GM19372 (cell line): ENCODE measurements at regions not wholly inside any gene's neighbourhood (a gene's known extent, or its start where the extent isn't known, plus 50 kb on each side); places are given as distances from the start of the nearest gene placed in this dataset.
"Not testable (repeated sequence)": the region's sequence is repeated elsewhere in the genome, so short reads cannot be mapped to it uniquely, and the experiment has no call there.

Experiments used
- ATAC-seq: cut with Tn5 transposase; IDR thresholded peaks from one replicate; pipeline ENCODE4 v1.9.1; 2021; ENCODE audit warnings: mild to moderate bottlenecking, low read depth, moderate library complexity; ENCODE audit not compliant: unreplicated experiment

DNA sequence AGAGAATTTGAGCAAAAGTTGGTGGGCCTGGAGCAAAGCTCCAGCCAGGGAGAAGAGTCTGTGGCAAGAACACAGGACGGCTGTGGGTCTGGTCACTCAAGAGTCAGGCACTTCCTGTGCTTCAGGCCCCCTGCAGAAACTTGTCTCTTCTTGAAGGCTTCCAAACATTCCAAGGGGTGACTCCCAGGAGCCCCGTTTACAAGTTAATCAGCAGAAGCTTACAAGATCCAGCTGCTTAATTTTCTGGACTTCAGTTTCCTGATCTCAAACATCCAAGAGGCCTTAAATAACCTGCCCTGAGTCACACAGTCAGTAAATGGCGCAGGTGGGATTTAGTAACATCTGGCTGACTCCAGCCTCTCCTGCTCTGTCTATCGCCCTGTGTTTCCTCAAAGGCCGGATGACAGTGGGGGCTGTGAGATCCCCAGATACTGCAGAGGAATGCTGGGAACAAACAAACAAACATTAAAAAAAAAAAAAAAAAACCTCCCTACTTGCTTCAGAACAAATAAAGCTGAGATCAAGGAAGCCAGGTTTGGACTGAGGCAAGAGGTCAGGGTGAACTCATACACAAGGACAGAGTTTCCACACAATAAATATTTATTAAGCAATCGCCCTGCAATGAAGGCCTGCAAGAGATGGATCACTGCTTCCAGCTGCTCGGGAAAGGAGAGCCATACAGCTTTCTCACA, 175.4 kb upstream of the RFC3 start:
- no peak for ATAC-seq

DNA sequence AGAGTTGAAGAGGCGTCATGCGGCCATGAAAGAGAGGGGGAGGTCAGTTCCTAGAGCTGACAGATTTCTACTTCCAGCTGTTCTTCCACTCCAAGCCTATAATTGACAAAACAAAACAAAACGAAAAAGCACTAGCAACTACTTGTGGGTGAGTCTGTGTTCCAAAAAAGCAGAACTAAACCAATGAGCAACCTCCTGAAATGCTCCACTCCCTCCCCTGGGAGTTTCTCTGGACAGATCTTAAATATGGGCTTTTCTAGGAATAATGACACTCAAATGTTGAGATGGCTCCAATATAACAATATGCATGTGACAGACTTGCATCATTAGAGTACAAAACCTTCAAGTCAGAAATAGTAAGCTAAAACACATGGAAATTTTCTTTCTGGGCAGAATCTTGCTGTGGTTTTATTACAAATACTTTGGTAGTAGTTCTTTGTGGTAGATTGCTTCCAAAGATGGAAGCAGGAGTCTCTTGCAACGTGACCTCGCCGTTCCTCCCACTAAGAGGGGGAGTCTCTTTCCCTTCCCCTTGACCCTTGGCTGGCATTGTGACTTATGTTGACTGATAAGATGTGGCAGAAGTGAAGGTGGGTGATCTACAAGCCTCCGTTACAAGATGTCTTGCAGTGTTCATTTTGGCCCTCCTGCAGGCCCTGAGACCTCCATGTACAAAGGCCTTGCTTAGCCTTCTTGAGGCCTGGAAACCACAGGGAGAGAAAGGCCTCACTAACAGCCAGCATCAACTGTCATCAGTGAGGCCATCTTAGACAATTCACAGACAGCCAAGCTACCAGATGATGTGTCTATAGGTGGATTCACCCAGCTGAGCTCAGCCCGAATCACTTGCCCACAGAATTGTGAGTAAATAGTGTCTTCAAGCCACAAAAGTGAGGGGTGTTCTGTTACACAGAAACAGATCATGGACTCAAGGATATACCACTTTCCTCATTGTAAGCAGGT, 173.1 kb upstream of the RFC3 start:
- no peak for ATAC-seq

DNA sequence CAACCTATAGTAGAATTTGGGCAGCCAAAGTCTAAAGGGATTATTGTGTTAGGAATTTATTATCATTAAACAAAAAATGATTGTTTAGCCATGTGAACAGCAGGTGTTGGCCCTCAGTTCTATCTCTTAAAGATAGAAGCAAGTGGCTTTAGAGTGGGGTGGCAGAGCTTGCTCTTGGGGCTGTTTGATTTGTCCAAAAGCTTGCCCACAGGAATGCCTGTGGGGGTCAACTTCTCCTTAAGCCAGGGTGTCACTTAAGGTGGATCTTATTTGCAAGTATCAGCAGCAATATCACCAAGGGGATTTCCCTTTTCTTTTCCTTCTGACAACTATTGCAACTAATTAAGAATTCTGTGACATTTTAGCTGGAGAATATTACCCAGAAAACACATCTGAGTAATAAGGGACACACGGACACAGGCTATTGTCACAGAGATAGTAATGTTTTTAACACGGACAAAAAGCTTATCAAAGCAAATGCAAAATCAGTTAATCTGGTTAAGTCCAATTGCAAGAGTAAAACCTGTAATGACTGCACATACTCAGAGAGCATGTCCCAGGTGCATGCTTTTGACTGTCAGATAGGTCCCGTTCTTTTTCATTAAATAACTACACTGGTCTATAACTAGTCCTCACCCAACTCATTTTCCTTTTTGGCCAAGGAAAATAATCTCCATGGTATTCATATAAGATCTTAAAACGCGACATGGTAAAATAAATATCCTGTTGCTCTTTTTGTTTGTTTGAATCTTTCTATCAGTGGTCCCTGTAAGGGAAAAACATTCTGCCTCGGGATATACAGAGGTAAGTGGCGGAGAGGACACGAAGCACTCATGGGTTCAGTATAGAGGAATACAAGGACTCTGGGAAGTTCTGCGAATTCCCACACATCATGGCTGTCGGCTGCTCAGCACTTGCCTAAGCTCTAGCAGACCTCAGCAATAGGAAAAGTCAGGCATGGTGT, 172.1 kb upstream of the RFC3 start:
- ATAC-seq, result no peak

DNA sequence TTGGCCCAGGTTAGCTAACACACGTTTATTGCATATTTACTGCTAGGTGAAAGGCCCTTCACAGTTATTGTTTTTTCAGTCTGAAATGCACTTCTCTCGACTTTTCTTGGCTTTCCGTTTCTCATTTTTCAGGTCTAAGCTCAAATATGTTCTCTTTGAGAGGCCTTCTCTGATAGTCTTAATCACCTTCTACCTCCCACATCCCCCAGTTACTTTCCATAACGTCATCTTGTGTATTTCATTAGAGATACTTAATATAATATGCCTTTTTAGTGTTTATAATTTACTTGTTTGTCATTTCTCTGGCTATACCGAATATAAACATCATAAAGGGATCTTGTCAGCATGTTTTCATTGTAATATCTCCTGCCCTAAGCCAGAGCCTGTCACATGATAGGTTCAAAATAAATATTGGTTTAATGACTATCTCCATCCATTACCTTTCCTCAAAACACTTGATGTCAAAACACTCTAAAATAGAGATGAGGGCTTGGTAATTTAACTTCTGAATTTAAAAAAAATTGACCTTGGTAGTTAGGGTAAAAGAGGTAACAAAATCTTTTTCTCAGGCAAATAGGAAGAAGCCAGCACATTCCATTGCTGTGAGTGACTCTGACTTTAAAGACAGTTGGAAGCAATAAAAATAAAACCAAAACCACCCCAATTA, 168.6 kb upstream of the RFC3 start:
- ATAC-seq, result no peak

DNA sequence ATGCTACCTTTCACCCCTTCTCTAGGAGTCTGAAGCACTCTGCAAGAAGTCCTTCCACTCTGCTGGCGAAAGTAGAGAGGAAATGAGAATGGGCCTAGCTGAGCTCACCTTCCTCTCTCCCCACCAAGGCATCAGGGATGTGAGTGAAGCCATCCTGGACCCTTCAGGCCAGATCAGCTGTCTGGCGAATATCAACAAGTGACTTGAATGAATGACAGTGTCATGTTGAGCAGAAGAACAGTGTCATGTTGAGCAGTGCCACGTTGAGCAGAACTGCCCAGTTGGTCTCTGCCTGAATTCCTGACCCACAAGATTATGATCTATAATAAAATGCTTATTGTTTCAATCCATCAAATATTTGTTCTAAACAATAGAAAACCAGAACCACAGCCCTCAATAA, 166.2 kb upstream of the RFC3 start:
- ATAC-seq, result no peak

DNA sequence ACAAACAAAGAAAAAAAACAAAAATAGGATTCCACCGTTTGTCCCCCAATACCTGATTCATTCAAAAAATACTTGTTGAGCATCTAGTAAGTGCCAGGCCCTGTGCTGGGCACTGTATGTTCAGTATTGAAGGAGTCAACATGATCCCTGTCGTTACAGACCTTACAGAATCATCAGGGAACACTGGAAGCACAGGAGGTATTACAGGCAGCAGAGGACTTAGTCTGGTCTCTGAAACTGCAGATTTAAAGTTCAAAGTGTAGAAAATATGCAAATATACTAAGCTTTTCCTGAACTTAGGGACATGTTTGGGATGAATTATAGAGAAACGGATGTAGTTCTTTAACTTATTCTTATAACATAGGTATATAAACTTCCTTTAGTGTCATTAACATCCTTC, 160.7 kb upstream of the RFC3 start:
- no peak for ATAC-seq

DNA sequence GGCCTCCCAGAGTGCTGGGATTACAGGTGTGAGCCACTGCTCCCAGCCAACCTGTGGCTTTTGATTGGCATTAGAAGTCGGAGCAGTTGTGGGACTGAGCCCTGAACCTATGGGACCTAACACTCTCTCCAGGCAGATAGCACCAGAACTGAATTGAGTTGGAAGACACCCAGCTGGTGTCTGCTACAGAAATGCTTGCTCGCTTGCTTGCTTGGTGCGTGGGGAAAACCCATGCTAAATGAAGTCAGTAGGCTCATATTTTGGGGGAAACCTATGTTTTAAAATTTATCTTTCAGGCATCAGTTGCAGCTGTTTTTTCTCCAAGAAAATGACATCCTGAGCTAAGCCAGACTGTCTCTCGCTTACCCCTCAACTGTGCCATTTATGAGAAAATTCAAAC, 158.5 kb upstream of the RFC3 start:
- no peak for ATAC-seq

DNA sequence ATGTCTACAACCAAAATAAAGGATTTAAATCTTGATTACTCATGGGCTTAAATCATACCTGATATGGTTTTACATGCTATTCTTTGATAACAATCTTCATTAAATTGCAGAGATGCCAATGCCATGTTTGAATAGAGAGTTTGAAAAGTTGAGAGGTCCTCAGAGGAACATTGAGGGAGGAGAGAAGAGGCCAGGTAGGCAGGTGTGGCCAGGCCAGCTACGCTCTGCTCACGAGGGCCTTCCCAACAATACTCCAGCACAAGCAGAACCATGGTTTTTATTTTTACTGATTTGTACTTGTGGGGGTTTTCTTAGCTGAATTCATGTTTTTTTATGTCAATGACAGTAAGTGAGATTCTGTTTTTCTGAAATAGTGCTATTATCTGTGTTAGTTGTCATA, 158.1 kb upstream of the RFC3 start:
- ATAC-seq, result no peak

DNA sequence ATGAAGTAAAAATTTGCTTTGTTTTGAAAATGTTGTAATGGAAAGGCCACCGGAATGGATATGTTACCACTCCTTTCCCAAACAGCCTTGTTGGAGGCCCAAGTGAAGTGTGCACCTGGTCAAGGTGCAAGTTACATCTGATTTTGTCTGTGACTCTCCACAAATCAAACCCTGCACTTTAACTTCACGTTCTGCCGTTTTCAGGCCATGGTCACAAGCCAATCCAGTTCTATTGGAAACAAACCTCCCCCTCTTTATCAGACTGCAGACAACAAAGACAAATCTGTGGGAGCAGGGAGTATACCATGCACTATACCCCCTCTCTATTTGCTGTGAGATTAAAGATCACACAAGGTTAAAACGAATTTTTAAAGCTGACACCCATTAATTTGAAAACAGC, 155.6 kb upstream of the RFC3 start:
- no peak for ATAC-seq

DNA sequence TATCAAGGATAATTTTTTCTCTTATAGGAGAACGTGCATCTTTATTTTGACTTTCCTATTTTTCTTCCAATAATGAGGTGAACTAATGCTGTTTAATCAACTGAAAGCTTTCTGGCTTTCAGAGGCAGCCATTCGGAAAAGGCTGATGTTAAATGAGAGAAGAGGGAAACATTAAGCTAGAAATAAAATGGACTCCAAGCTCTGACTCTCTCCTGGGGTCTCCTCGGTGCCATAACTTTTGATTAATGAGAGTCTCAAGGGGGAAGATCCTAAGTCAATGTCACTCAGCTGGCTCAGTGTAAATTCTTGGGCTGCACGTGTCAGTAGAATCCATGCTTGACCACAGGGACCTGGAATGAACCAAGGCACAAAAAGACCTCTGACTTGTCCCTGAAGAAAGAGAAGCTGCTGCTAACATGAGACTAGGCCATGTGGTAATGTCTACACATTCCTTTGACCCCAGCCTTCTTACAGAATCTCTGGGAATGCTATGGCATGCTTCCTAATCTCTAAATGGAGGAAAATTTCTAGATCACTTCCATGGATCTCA, 152.2 kb upstream of the RFC3 start:
- no peak for ATAC-seq

DNA sequence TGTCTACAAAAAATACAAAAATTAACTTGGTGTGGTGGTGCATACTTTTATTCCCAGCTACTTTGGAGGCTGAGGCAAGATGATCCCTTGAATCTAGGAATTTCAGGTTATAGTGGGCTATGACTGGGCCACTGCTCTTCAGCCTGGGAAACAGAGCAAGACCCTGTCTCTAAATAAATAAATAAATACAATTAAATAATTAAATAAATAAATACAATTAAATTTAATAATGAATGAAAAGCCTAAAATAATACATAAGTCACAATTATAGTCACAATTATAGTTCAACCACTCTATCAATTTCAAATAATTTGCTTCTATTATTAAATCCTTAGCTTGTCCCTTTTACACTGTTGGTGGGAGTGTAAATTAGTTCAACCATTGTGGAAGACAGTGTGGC, 146.4 kb upstream of the RFC3 start:
- no peak for ATAC-seq

DNA sequence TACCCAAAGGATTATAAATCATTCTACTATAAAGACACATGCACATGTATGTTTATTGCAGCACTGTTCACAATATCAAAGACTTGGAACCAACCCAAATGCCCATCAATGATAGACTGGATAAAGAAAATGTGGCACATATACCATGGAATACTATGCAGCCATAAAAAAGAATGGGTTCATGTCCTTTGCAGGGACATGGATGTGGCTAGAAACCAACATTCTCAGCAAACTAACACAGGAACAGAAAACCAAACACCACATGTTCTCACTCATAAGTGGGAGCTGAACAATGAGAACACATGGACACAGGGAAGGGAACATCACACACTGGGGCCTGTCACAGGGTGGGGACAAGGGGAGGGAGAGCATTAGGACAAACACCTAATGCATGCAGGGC, 145.9 kb upstream of the RFC3 start:
- ATAC-seq, result not testable (repeated sequence)

DNA sequence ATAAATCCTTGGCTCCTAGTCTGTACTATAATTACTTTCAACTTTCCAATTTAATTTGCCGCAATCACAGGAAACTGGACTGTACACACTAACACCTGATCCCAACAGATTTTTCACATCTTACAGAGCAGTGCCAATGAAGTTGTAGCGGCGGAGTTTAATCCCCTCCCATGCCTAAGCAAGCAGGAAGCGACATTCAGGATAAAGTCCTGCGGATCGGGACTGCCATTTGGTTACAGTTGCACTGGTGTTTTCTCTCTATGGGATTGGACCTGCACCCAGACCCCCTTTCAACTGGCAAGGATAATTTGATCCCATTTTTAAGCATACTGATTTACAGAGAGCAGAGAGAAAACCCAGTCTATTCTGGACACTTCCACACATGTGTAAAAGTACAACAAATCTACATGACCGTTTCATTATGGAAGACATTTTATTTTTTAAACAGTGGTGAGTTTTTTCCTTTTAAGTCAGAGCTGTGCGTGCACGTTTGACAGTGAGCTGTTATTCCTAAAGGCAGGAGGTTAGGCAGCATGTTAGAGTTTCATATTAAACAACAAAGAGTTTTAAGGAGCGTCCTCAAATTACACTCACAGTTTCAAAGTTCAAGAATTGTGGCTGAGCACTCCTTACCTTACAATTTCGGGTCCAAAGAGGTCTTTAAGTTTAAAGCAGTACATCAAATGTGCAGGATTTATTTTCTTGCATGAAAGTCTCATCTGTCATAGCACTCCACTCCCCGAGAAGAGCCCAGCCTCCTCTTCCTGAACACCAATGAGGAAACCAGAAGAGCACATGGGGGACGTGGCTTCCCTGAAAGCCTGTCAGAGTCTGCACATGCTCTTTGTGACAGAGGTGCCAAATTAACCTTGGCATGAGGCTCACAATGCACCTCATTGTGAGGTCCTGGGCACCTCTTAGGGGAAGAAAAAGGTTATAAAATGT, 141.6 kb upstream of the RFC3 start:
- ATAC-seq, result peak; percentile 34

DNA sequence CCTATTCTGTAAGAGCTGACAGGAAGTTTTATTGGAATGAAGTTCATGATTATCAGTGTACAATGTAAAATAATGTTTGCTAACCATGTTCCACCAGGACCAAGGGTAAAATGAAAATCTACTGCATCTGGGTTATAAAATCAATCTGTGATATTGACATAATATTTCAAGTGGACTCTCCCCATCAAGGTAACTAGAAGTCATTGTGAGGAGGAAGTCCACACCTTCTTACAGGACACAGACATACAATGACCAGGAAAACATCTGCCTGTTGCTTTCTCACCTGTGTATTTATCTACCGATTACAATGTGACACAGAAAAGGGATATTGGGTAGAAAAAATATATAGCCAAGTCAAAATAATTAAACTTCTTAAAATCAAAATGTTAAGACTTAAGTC, 140.7 kb upstream of the RFC3 start:
- no peak for ATAC-seq

DNA sequence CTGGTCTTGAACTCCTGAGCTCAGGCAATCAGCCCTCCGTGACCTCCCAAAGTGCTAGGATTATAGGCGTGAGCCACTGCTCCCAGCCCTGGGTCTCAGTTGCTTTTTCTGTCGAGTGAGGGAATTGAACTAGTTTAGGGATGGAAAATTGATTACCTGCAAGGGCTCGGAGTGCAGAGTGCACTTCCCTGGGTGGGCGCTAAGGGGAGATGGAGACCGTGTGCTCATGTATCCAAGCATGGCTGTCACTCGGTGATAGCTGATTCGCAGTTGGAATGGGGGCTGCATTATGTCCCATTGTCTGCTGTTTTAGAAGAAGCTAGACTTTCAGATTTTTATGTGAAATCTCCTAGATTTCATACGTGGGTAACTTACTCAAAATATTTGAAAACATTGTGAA, 139.9 kb upstream of the RFC3 start:
- no peak for ATAC-seq

DNA sequence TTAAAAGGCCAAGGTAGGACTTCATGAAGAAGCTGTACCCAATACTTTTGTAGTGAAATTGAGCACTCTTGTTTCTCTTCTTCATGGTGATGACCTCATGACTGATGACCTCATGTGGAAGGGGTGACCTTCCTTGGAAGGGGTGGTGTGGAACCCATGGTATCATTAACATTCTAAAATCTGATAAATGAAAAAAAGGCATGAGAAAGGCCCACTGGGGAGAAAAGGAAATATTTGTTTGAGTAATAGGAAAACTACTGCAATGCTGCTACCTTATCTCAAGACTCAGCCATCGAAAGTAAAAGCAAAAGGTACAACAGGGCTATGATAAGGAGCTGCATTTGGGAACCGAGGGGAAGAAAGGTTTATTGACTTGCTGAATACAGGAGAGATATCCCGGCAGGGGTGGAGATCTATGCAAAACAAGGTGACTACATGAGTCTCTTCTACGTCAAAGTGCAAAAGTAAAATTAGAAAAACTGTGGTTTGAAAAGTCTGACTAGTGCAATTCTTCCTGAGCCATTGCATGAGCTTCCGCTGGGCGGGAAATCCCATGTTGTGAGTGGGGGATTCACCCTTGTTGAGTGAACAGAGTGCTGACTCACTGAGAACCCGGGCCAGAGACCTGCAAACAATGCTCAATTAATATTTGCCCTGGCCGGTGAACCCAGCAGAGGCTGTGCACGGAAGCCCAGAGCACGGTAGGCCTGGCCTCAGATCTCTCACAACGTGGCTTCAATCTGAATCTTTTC, 138.9 kb upstream of the RFC3 start:
- peak; percentile 80 for ATAC-seq

DNA sequence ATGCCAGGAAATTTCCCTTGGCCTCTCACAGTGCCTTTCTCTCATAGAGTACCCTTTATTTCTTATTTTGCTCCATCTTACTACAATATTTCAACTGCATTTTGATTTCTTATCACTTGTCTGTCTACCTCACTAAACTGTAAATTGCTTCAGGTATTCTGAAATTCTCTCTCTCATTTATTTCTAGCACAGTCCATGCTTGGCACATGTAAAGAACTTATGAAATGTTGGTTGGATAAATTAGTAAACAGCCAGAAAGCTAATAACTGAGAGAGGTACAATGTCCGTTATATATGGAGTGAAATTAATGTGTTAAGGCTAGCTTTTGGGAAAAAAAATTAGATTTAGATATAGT, 138.3 kb upstream of the RFC3 start:
- ATAC-seq, result peak; percentile 6

DNA sequence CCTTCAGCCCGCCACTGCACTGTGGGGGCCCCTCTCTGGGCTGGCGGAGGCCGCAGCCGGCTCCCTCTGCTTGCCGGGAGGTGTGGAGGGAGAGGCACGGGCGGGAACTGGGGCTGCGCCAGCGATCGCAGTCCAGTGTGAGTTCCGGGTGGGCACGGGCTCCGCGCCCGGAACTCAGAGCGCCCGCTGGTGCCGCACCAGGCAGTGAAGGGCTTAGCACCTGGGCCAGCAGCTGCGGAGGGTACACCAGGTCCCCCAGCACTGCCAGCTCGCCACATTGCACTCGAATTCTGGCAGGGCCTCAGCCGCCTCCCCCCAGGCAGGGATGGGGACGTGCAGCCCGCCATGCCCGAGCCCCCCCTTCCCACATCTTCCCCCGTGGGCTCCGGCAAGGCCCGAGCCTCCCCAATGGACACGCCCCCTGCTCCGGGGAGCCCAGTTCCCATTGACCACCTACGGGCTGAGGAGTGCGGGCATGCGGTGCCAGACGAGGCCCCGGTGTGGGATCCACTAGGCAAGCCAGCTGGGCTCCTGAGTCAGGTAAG, 135.9 kb upstream of the RFC3 start:
- no peak for ATAC-seq
